NB4 (cell line): ENCODE measurements at regions not wholly inside any gene's neighbourhood (a gene's known extent, or its start where the extent isn't known, plus 50 kb on each side); places are given as distances from the start of the nearest gene placed in this dataset.

Experiments
- POLR2A ChIP-seq: IDR thresholded peaks from 2 replicates; pipeline ENCODE4 v1.6.1; 2011; ENCODE audit warnings: mild to moderate bottlenecking; ENCODE audit not compliant: insufficient read length; ENCODE audit errors: extremely low read depth
- TF ChIP-seq, protein P1 (sequence below): IDR thresholded peaks from one replicate; pipeline ENCODE4 v1.5.1; 2012; ENCODE audit warnings: low read depth, low read length

DNA sequence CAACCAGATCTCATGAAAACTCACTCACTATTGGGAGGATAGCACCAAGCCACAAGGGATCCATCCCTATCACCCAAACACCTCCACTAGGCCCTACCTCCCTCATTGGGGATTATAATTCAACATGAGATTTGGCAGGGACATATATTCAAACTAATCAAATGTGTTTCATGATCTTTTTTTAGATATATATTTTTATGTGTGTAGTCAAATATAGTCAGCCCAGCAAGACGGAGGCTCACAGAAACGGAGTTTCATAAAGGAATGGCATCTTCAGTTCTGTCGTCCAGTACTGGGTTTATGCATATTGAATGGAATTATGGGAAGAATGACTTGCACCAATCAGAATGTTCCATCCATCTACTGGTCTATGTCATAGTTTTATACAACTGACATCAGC lies 343.3 kb upstream of the KAZN start:
- TF ChIP-seq, protein P1, sequence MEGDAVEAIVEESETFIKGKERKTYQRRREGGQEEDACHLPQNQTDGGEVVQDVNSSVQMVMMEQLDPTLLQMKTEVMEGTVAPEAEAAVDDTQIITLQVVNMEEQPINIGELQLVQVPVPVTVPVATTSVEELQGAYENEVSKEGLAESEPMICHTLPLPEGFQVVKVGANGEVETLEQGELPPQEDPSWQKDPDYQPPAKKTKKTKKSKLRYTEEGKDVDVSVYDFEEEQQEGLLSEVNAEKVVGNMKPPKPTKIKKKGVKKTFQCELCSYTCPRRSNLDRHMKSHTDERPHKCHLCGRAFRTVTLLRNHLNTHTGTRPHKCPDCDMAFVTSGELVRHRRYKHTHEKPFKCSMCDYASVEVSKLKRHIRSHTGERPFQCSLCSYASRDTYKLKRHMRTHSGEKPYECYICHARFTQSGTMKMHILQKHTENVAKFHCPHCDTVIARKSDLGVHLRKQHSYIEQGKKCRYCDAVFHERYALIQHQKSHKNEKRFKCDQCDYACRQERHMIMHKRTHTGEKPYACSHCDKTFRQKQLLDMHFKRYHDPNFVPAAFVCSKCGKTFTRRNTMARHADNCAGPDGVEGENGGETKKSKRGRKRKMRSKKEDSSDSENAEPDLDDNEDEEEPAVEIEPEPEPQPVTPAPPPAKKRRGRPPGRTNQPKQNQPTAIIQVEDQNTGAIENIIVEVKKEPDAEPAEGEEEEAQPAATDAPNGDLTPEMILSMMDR: no peak
- TF ChIP-seq POLR2A: no peak
